T47D (cell line): ENCODE measurements at regions not wholly inside any gene's neighbourhood (a gene's known extent, or its start where the extent isn't known, plus 50 kb on each side); places are given as distances from the start of the nearest gene placed in this dataset.
"Not testable (repeated sequence)": the region's sequence is repeated elsewhere in the genome, so short reads cannot be mapped to it uniquely, and the experiment has no call there.

Experiments
- DNase-seq, 2 experiments: peaks; one replicate each; pipeline versions ENCODE4 v3.0.0 to v3.0.0-alpha.2; 2011 to 2012; ENCODE audit warnings: low read depth in 1 of 2, low spot score in 1 of 2
- JUND ChIP-seq: IDR thresholded peaks from 2 replicates; pipeline ENCODE4 v1.6.1; 2012; ENCODE audit warnings: low read depth
- in situ Hi-C: cut with HindIII; loops from 2 replicates; pipeline ENCODE4 v1.10.0; 2016; ENCODE audit warnings: low sequenced_read_pairs, low pct_unique_long_range_greater_than_20kb

GRCh38 chr17:53227111-53227510, 595.6 kb upstream of the KIF2B start:
- in situ Hi-C loops, result no loop called here
- TF ChIP-seq JUND, result no peak
- DNase-seq, result no peak

DNA sequence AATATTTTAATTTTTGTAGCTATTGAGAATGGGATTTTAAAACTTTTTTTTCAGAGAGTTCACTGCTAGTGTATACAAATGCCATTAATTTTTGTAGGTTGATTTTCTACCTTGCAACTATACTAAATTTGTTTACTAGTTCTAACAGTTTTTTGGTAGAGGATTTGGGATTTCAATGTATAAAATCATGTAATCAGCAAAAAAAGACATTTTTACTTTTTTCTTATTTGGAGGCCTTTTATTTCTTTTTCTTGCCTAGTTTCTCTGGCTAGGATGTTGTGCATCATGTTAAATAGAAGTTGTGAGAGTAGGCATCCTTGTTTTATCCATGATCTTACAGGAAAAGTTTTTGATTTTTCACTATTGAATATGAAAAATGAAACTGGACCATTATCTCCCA, 602.9 kb upstream of the KIF2B start:
- no peak for DNase-seq
- in situ Hi-C loops, result no loop called here
- TF ChIP-seq JUND, result no peak

DNA sequence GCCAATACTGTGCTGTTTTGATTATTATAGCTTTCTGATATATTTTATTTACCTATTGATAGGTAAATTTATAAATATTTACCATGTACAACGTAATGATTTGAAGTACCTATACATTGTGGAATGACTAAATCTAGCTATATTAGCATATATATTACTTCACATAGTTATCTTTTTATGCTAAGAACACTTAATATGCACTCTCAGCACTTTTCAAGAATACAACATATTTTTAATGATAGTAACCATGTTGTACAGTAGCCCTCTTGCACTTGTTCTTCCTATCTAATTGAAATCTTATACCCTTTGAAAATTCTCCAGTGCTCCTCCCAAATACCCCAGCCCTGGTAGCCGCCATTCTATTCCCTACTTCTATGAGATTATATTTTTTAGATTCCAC, 604.0 kb upstream of the KIF2B start:
- in situ Hi-C loops, result no loop called here
- DNase-seq, result no peak
- no peak for TF ChIP-seq JUND

GRCh38 chr17:53217311-53217710, 605.4 kb upstream of the KIF2B start:
- TF ChIP-seq JUND, result no peak
- in situ Hi-C loops, result no loop called here
- DNase-seq, result no peak

- in situ Hi-C loops, DNase-seq: not testable (repeated sequence)
Observed at GRCh38 chr17:53208935-53209334, 613.8 kb upstream of the KIF2B start.

DNA sequence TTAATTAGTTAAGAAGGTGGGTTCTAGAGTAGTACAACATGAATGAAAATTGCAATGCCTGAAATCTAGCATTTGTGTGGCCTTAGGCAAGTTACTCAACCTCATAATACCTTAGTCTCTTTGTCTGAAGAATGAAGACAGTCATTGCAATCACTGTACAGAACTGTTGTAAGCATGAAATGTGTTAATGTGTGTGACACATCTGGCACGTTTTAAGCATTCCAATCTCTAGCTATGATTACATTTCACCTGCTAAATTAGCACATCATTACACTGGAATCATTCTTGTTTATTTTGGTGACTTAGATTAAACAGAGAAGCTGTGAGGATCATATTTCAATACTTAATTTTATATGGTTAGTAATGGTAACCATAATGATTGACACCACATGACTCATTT, 629.7 kb upstream of the KIF2B start:
- no peak for TF ChIP-seq JUND
- no peak for DNase-seq
- in situ Hi-C loops, result no loop called here

GRCh38 chr17:53191878-53192277, 630.8 kb upstream of the KIF2B start:
- TF ChIP-seq JUND, result no peak
- no peak for DNase-seq
- in situ Hi-C loops, result no loop called here

- DNase-seq, result no peak
- in situ Hi-C loops, result no loop called here
- no peak for TF ChIP-seq JUND
Observed at GRCh38 chr17:53186001-53186400, 636.7 kb upstream of the KIF2B start.

GRCh38 chr17:53176629-53177028, 646.1 kb upstream of the KIF2B start:
- no peak for DNase-seq
- no peak for TF ChIP-seq JUND
- in situ Hi-C loops, result no loop called here

DNA sequence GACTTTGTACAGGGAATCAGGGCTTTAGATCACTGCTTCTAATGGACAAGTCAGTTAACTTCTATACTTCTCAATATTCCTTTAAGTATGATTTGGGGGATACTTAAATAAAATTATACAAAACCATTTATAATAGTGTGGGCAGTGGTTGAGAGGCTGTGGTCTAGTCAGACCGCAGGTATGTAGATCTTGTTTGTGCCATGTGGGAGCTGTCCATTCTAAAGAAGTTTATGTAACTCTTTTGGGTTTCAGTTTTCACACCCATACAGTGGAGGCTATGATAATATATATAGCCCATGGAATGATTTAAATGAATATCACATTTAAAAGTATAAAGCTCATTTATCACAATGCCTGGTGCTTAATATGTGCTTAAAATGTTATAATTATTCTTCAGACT, 654.3 kb upstream of the KIF2B start:
- in situ Hi-C loops, result no loop called here
- no peak for DNase-seq
- no peak for TF ChIP-seq JUND

DNA sequence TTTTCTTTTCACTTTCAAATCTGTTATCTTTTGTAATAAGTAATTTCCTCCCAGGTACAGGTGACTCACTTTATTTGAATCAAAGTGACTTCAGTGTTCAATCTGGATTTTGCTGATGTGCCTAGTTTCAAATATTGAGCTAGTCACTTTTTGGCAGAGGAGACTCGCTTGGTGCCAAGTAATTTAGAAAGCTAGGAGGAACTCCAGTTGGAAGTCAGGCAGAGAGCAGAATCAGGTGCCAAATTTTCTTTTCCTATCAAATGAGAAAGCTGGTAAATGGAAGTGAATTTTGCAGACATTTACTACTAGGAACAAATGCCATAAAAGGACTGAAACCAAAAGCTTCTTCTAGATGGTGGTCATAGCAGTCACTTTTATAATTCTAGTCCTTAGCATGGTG, 656.0 kb upstream of the KIF2B start:
- DNase-seq, result no peak
- TF ChIP-seq JUND, result no peak
- in situ Hi-C loops, result no loop called here

DNA sequence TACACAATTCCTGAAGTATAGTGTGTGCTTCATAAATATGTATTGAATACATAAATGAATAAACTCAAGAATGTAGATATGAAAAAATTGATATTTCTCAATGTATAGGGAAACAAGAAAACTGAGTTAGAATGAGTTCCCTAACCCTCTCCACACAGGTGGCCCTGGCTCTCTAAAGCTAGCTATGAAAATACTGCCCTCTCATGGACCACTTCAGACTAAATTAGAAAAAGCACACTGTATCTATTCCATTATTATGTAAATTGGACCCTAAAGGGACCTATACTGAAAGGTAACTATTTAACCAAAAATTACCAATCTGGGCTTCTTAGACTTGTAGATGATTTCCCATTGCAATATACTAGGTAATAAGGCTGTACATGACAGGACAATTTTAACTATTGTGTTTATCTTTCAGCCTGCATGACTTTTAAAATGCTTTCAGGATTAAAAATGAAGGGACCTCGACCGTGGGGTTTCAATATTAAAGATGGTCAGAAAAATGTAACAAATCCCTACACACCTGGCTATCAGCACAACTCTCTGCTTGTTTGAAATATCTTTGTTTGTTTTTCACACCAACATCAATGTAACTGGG, 672.5 kb upstream of the KIF2B start:
- peak in 1 of 2 experiments; percentile 45 for DNase-seq
- in situ Hi-C loops, result no loop called here
- no peak for TF ChIP-seq JUND

DNA sequence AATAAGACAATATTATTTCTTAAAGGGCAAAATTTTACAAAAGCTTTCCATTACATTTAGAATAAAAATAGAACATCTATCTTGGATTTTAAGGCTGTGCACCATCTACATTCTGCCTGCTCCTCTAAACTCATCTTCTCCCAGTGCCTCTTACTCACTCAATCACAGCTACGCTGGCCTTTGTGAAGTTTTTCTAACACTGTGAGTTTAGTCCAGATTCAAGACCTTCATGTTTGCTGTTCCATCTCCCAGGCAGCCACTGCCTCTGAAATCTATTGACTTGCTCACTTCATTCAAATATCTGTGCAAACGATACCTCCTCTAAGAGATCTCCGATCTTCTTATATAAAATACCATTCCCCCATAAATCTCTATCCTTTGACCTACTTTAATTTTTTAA, 673.4 kb upstream of the KIF2B start:
- no peak for DNase-seq
- no peak for TF ChIP-seq JUND
- in situ Hi-C loops, result no loop called here

GRCh38 chr17:53148058-53148457, 674.7 kb upstream of the KIF2B start:
- in situ Hi-C loops, result no loop called here
- DNase-seq, result no peak
- TF ChIP-seq JUND, result no peak
